ENCODE measurements at regions not wholly inside any gene's neighbourhood (a gene's known extent, or its start where the extent isn't known, plus 50 kb on each side); places are given as distances from the start of the nearest gene placed in this dataset.
"Not testable (repeated sequence)": the region's sequence is repeated elsewhere in the genome, so short reads cannot be mapped to it uniquely, and the experiment has no call there.

GRCh38 chr5:68110264-68110663 lies 105.3 kb upstream of the PIK3R1 start:
- Mint-ChIP-seq H3K27ac (ENCODE audit: unreplicated experiment) (no peak overlapping the region), H3K36me3 (ENCODE audit: unreplicated experiment) (no peaks in the 10 kb centered on the region), H3K27me3 (ENCODE audit: unreplicated experiment) (peaks cover 30% of the 10 kb centered on the region), H3K4me1 (ENCODE audit: unreplicated experiment) (no peaks in the 10 kb centered on the region), H3K4me3 (ENCODE audit: unreplicated experiment) (no peak overlapping the region), H3K9me3 (ENCODE audit: unreplicated experiment) (peaks cover under 1% of the 10 kb centered on the region)
- no peak for DNase-seq (ENCODE audit: extremely low spot score, unreplicated experiment)
- no peak for TF ChIP-seq CTCF (IDR thresholded peaks at IDR 0.05)

GRCh38 chr5:68104217-68104616 lies 111.3 kb upstream of the PIK3R1 start:
- peaks cover 11% of the 10 kb centered on the region for H3K9me3 Mint-ChIP-seq (ENCODE audit: unreplicated experiment)
- not testable (repeated sequence) for H3K36me3 Mint-ChIP-seq (ENCODE audit: unreplicated experiment); H3K4me3 Mint-ChIP-seq (ENCODE audit: unreplicated experiment); H3K4me1 Mint-ChIP-seq (ENCODE audit: unreplicated experiment); H3K27ac Mint-ChIP-seq (ENCODE audit: unreplicated experiment); DNase-seq (ENCODE audit: extremely low spot score, unreplicated experiment)
- peaks cover 20% of the 10 kb centered on the region for H3K27me3 Mint-ChIP-seq (ENCODE audit: unreplicated experiment)

- not testable (repeated sequence) for DNase-seq (ENCODE audit: extremely low spot score, unreplicated experiment); H3K36me3 Mint-ChIP-seq (ENCODE audit: unreplicated experiment); H3K4me3 Mint-ChIP-seq (ENCODE audit: unreplicated experiment); H3K4me1 Mint-ChIP-seq (ENCODE audit: unreplicated experiment); H3K27ac Mint-ChIP-seq (ENCODE audit: unreplicated experiment)
- peaks cover 11% of the 10 kb centered on the region for H3K9me3 Mint-ChIP-seq (ENCODE audit: unreplicated experiment)
- H3K27me3 Mint-ChIP-seq (ENCODE audit: unreplicated experiment), result peaks cover 20% of the 10 kb centered on the region
These were observed 112.3 kb upstream of the PIK3R1 start for GRCh38 chr5:68103297-68103696.

GRCh38 chr5:68099327-68099726 lies 116.2 kb upstream of the PIK3R1 start:
- Mint-ChIP-seq H3K36me3 (ENCODE audit: unreplicated experiment) (no peaks in the 10 kb centered on the region), H3K4me3 (ENCODE audit: unreplicated experiment) (no peak overlapping the region), H3K27me3 (ENCODE audit: unreplicated experiment) (peaks cover 10% of the 10 kb centered on the region), H3K4me1 (ENCODE audit: unreplicated experiment) (no peaks in the 10 kb centered on the region), H3K27ac (ENCODE audit: unreplicated experiment) (no peak overlapping the region), H3K9me3 (ENCODE audit: unreplicated experiment) (peaks cover 6% of the 10 kb centered on the region)
- no peak for DNase-seq (ENCODE audit: extremely low spot score, unreplicated experiment)
- TF ChIP-seq CTCF (IDR thresholded peaks at IDR 0.05), result no peak

GRCh38 chr5:68093455-68094159 lies 121.9 kb upstream of the PIK3R1 start:
- no peak for TF ChIP-seq CTCF (IDR thresholded peaks at IDR 0.05)
- Mint-ChIP-seq H3K4me3 (ENCODE audit: unreplicated experiment) (no peak overlapping the region), H3K4me1 (ENCODE audit: unreplicated experiment) (peaks cover under 1% of the 10 kb centered on the region), H3K36me3 (ENCODE audit: unreplicated experiment) (no peaks in the 10 kb centered on the region), H3K27me3 (ENCODE audit: unreplicated experiment) (no peaks in the 10 kb centered on the region), H3K9me3 (ENCODE audit: unreplicated experiment) (peaks cover 6% of the 10 kb centered on the region), H3K27ac (ENCODE audit: unreplicated experiment) (no peak overlapping the region)
- no peak for DNase-seq (ENCODE audit: extremely low spot score, unreplicated experiment)

- no peak for TF ChIP-seq CTCF (IDR thresholded peaks at IDR 0.05)
- Mint-ChIP-seq H3K36me3 (ENCODE audit: unreplicated experiment) (no peaks in the 10 kb centered on the region), H3K27ac (ENCODE audit: unreplicated experiment) (no peak overlapping the region), H3K4me1 (ENCODE audit: unreplicated experiment) (peaks cover 5% of the 10 kb centered on the region), H3K4me3 (ENCODE audit: unreplicated experiment) (no peak overlapping the region), H3K27me3 (ENCODE audit: unreplicated experiment) (peaks cover 4% of the 10 kb centered on the region), H3K9me3 (ENCODE audit: unreplicated experiment) (peaks cover 6% of the 10 kb centered on the region)
- no peak for DNase-seq (ENCODE audit: extremely low spot score, unreplicated experiment)
These were observed 127.3 kb upstream of the PIK3R1 start for GRCh38 chr5:68088302-68088701.

Measured in osteocyte (in vitro differentiated cells).